T47D (cell line): ENCODE measurements at regions not wholly inside any gene's neighbourhood (a gene's known extent, or its start where the extent isn't known, plus 50 kb on each side); places are given as distances from the start of the nearest gene placed in this dataset.

ENCODE experiments used
- DNase-seq, 2 experiments: peaks; one replicate each; pipeline versions ENCODE4 v3.0.0 to v3.0.0-alpha.2; 2011 to 2012; ENCODE audit warnings: low read depth in 1 of 2, low spot score in 1 of 2
- JUND ChIP-seq: IDR thresholded peaks from 2 replicates; pipeline ENCODE4 v1.6.1; 2012; ENCODE audit warnings: low read depth
- in situ Hi-C: cut with HindIII; loops from 2 replicates; pipeline ENCODE4 v1.10.0; 2016; ENCODE audit warnings: low sequenced_read_pairs, low pct_unique_long_range_greater_than_20kb

DNA sequence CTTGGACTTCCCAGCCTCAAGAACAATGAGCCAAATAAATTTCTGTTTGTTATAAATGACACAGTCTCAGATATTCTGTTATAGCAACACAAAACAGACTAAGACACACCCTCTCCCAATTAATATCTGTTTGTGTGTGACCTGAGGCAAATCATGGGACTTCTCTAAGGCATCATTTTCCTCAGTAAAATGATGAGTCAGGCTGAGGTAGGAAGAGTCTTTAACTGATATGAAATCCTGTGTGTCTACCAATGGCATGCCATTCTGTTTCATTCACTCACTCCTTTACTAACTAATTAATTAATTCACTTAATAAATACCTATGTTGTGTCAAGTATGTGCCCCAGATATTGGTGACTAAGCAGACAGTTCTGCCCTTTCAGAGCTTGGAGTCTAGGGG, 258.4 kb upstream of the CRY1 start:
- no peak for TF ChIP-seq JUND
- in situ Hi-C loops, result no loop called here
- no peak for DNase-seq

DNA sequence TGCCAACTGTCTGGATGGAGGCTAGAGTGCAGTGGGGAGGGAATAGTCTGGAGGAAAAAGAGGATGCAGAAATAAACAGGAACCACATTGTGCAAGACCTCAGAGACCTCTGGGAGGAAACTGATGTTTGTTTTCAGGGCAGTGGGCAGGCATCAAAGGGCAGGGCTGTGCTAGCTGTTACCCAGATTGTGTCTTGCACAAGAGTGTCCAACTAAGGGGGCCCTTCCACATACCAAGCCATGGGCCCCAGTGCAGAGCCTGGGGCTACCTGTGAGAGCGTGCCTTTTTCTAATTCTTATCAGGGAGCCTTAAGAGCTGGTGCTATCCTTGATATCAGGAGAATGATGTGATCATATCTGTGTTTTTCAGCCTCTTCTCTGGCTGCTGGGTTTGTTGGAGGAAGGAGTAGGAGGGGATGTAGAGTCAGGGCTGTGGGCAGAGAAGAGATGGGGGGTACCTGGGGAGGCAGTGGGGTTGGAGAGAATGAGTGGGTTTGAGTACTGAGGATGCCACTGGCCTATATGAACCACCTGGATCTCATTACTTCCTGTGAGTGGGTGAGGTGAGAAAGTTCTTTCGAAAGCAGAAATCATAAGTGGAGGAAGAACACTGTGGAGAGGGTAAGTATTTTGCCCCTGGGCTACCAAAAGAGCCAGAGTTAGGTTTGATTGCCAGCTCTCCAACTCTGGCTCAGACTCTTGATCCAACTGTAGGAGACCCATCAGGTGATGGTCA, 259.2 kb upstream of the CRY1 start:
- no peak for TF ChIP-seq JUND
- DNase-seq, result no peak
- in situ Hi-C loops, result no loop called here

DNA sequence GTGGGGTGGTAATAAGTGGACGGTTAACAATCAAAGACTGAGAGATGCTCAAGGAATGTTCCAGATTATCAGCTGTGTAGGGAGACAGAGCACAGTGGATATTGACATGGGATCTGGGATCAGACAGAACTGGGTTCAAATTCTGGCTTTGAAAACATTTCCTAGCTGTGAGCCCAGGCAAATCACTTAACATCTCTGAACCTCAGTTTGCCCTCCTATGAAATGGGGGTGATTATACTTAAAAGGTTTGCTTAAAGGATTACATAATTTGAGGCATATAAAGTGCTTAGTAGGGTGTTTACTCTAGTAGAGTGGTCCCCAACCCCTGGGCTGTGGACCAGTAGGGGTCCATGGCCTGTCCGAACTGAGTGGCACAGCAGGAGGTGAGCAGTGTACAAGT, 260.0 kb upstream of the CRY1 start:
- DNase-seq, result no peak
- TF ChIP-seq JUND, result no peak
- in situ Hi-C loops, result no loop called here

DNA sequence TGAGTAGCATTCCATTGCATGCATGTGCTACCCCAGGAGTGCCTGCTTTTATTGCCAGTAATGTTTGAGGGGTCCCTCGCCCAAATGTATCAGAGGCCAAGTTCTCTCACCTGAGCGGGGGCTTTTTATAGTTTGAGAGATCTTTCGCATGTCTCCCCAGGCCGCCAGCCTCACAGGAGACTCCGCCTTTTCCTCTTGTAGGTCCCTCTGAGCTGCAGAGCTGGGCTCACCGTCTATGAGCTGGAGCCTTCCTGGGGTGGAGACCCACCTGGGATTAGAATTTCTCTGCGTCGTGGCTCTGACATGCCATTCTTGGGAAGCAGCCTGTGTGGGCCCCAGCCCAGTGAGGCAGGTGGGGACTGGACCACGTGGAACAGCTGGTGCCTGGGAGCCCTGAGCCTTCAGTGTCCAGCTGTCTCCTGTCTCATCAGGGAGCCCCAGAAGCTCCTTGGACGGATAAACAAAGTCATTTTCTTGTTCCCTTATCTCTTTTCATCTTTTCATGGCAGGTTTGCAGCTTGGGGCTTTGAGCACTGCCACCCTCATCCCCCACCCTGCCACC, 261.7 kb upstream of the CRY1 start:
- in situ Hi-C loops, result no loop called here
- DNase-seq, result no peak
- no peak for TF ChIP-seq JUND

DNA sequence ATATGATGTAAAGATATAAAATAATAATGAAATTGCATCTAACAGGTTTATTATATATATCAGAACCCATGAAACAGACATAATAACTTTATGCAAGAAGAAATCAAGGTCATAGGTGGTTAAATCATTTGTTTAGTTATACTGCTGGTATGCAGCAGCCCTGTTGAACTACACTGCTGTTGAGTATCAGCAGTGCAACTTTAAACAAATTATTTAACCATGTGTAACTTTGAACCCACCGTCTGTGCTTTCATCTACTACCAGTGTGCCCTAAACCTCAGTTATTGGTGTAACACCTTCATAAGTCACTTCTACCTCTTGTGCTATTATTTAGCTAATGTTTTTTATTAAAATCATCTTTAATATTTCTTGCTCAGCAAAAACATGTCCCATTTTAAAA, 262.3 kb upstream of the CRY1 start:
- DNase-seq, result no peak
- in situ Hi-C loops, result no loop called here
- no peak for TF ChIP-seq JUND

DNA sequence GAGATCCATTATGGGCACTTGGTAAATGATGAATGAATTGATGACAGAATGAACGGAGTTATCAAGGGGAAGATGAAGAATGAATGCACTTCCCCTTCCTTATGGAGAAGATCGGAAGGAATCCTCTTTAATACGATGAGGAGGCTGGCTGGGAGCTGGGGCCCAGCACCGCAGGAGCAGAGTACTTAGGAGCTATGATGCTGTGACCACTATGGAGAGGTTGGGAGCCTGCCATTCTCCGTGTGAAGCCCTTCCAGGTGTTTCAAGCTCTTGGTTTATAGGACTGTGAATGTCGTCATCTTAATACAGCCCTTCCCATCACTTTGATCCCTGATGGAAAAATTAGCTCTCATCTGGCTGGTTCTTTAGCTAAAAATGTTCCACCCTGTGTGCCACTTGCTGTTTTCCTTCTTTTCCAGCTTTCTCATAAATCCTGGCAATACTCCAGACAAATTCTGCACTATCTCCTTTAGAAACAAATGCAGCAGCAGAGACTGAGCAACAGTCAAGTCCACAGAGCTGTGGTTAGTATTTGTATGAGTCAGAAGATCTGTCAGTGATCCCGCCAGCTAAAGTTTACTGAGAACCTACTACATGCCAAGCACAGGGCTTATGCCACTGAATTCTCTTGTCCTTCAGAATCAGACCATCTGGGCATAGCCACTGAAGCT, 263.1 kb upstream of the CRY1 start:
- in situ Hi-C loops, result no loop called here
- DNase-seq, result no peak

DNA sequence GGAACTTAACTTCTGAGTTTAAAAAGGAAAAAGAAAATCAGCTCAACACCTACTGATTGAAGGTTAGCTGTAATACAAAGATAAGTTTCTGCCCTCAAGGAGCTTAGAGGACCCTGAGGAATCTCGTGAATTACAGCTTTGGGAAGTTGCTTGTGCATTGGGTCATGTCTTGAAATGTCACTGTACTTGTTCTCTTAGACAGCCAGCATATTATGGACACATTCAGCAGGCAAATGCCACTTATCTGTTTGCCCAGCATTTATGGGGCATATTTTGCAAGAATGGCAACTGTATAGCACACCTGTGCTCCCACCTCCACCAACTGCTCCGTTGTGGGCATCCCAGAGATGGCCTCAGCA, 263.6 kb upstream of the CRY1 start:
- no peak for TF ChIP-seq JUND
- peak in 1 of 2 experiments; percentile 36 for DNase-seq
- in situ Hi-C loops, result no loop called here

More for the DNA sequence above, 263.1 kb upstream of the CRY1 start:
- no peak for TF ChIP-seq JUND

DNA sequence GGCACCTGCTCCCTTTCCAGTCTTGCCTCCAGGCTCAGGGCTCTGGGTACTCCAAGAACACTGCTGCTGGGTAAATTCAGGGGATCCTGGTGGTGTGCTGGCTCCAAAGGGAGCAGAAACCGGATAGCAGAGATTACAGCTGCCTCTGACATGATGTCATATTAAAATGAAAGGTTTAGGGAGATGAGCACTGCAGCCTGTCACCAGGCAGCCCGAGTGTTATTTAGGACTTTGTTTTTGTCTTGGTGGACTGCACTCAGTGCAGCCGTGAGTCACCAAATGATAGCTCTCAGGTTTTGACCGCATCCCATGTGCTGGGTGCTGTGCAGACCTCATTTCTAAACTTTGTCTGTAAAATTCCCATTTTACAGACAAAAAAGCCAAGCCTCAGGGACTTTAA, 266.0 kb upstream of the CRY1 start:
- in situ Hi-C loops, result no loop called here
- no peak for DNase-seq
- no peak for TF ChIP-seq JUND

DNA sequence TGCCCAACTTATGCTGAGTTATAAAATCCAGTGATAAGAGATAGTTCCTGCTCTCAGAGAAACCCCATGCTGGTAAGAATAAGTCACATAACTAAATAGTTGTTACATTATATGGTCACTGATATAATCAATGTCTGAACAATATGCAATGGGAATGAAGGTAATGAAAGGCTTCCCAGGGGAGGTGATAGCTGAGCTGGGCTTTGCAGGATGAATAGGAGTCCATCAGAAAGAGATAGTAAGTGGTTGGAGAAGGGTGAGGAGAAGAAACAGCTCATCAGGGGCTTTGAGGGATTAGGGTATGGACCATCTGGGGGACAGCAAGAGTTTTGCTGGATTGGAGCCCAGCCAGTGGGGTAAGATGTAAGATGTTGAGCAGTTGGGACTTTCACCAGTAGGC, 266.7 kb upstream of the CRY1 start:
- in situ Hi-C loops, result no loop called here
- DNase-seq, result no peak
- TF ChIP-seq JUND, result no peak

DNA sequence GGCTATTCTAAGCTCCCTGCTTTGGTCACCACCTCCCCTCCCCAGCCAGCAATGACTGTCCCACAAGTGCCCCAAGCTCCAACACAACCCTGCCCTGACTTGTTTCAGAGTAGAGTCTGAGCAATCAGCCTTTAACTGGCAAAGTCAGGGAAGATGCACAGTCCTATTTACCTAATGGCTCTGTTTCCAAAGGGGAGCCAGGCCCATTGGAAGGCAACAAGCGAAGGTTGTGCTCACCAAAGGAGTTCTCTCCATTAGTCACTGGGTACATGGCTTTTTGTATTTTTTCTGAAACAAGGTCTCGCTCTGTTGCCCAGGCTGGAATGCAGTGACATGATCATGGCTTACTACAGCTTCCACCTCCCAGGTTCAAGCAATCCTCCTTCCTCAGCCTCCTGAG, 267.1 kb upstream of the CRY1 start:
- TF ChIP-seq JUND, result no peak
- in situ Hi-C loops, result no loop called here
- no peak for DNase-seq

DNA sequence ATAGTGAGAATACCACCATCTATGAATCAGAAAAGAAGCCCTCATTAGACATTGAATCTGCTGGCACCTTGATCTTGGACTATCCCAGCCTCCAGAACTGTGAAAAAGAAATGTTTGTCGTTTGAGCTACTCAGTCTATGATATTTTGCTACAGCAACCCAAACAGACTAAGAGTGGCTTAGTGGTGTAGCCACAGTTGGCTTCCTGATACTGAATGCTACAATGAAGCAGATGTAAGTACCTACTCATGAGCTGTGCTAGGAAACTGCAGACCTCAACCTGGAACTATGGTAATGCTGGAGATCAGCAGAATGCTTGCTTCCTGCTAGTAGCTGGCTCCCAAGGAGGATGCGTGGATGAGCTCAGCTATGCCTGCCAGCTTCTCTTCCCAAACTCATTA, 268.6 kb upstream of the CRY1 start:
- TF ChIP-seq JUND, result no peak
- no peak for DNase-seq
- in situ Hi-C loops, result no loop called here

DNA sequence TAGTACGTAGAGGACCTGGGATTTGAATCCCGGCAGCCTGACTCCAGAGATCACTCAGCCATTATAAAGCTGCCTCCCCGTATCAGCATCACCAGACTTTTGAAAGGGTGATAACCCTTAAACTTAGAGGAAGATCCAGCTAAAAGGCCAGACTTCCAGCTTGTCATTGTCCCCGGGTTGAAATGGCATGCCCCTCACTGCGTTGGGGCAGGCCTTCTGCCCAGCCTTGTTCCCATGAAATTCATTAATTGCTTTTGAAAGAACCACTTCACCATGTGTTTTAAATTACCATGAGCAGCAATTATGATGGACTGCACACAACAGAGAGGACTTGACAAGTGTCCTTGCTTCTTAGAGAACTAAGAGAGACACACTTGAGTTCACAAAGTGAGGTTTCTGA, 269.6 kb upstream of the CRY1 start:
- DNase-seq, result no peak
- in situ Hi-C loops, result no loop called here
- TF ChIP-seq JUND, result no peak

DNA sequence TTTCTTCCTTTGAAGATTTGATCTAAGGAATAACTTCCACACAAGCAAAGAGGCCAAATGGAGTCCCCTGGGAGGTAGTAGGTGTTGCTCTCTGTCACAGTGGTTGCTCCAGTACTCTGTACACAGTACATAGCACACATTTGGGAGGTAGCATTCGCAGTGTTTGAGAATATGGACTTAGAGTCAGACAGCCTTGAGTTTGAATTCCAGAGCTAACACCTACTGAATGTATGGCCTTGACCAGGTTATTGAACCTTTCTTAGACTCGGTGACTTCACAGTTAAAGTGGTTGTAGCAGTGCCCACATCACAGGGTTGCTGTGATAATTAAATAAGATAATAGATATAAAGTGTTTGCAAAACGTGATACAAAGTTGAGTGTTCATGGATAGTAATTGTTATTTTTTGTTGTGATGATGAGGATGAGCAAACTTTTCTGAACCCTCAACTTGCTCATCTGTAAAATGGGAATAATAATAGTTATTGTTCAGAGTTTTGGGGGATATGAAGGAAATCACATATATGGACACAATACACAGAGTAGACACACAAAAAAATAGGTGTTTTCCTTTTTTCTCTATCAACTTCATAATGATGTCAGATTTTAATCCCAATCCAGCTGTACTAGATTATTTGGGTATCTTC, 271.6 kb upstream of the CRY1 start:
- no peak for DNase-seq
- no peak for TF ChIP-seq JUND
- in situ Hi-C loops, result no loop called here
